ENCODE measurements at regions not wholly inside any gene's neighbourhood (a gene's known extent, or its start where the extent isn't known, plus 50 kb on each side); places are given as distances from the start of the nearest gene placed in this dataset.

- ChIA-PET CTCF (no interaction called here), POLR2A (no interaction called here)
- no peak overlapping the region for H3K4me3 ChIP-seq (ENCODE audit: low read depth, low read length)
- TF ChIP-seq CTCF (IDR thresholded peaks at IDR 0.05; ENCODE audit: insufficient read depth, low read length, missing control alignments), result no peak
- no peak for DNase-seq (ENCODE audit: low read depth, low spot score)
These were observed 53.9 kb downstream of the FOXL1 start for GRCh38 chr16:86632206-86632605.

GRCh38 chr16:86632944-86633343, 54.6 kb downstream of the FOXL1 start:
- ChIA-PET POLR2A (no interaction called here), CTCF (no interaction called here)
- no peak for DNase-seq (ENCODE audit: low read depth, low spot score)
- H3K4me3 ChIP-seq (ENCODE audit: low read depth, low read length), result no peak overlapping the region
- no peak for TF ChIP-seq CTCF (IDR thresholded peaks at IDR 0.05; ENCODE audit: insufficient read depth, low read length, missing control alignments)

- TF ChIP-seq CTCF (IDR thresholded peaks at IDR 0.05; ENCODE audit: insufficient read depth, low read length, missing control alignments), result no peak
- H3K4me3 ChIP-seq (ENCODE audit: low read depth, low read length), result no peak overlapping the region
- CTCF ChIA-PET, result interaction anchor here (1.0 kb wide), 1 partner anchor 30 kb away, joined by 3 read pairs; no protein-coding TSS in a partner anchor
- POLR2A ChIA-PET, result interaction anchor here (1.0 kb wide), 1 partner anchor 30 kb away, joined by 4 read pairs; no protein-coding TSS in a partner anchor
- no peak for DNase-seq (ENCODE audit: low read depth, low spot score)
These were observed 55.9 kb downstream of the FOXL1 start for GRCh38 chr16:86634292-86634691.

- no peak overlapping the region for H3K4me3 ChIP-seq (ENCODE audit: low read depth, low read length)
- no peak for DNase-seq (ENCODE audit: low read depth, low spot score)
- ChIA-PET CTCF (interaction anchor here (0.5 to 1.0 kb wide), 5 partner anchors 12 to 427 kb away, joined by 3 to 4 read pairs (median 3); no protein-coding TSS in a partner anchor), POLR2A (no interaction called here)
- TF ChIP-seq CTCF (IDR thresholded peaks at IDR 0.05; ENCODE audit: insufficient read depth, low read length, missing control alignments), result no peak
These were observed 57.0 kb downstream of the FOXL1 start for GRCh38 chr16:86635176-86635876.

- TF ChIP-seq CTCF (IDR thresholded peaks at IDR 0.05; ENCODE audit: insufficient read depth, low read length, missing control alignments), result no peak
- no peak for DNase-seq (ENCODE audit: low read depth, low spot score)
- ChIA-PET POLR2A (no interaction called here), CTCF (interaction anchor here (0.9 to 1.0 kb wide), 3 partner anchors 12 to 307 kb away, joined by 3 to 4 read pairs (median 3); no protein-coding TSS in a partner anchor)
- no peak overlapping the region for H3K4me3 ChIP-seq (ENCODE audit: low read depth, low read length)
These were observed 57.6 kb downstream of the FOXL1 start for GRCh38 chr16:86635926-86636325.

GRCh38 chr16:86637744-86638143, 59.4 kb downstream of the FOXL1 start:
- no peak for TF ChIP-seq CTCF (IDR thresholded peaks at IDR 0.05; ENCODE audit: insufficient read depth, low read length, missing control alignments)
- ChIA-PET CTCF (no interaction called here), POLR2A (no interaction called here)
- H3K4me3 ChIP-seq (ENCODE audit: low read depth, low read length), result no peak overlapping the region
- no peak for DNase-seq (ENCODE audit: low read depth, low spot score)
